ENCODE measurements at regions not wholly inside any gene's neighbourhood (a gene's known extent, or its start where the extent isn't known, plus 50 kb on each side); places are given as distances from the start of the nearest gene placed in this dataset.

GRCh38 chr11:127056338-127056971 is 55.9 kb upstream of the KIRREL3 start:
- H3K36me3 Mint-ChIP-seq: no peaks in the 10 kb centered on the region
- ATAC-seq (peak; percentile 47; the same call in 1 of the 2 replicates), DNase-seq (ENCODE audit: low spot score) (no peak)
- peaks cover 33% of the 10 kb centered on the region for H3K4me1 Mint-ChIP-seq
- no peak overlapping the region for H3K4me3 Mint-ChIP-seq
- CTCF ChIA-PET: interaction anchor here (1.0 kb wide), 1 partner anchor 23 kb away, joined by 3 read pairs; no protein-coding TSS in a partner anchor
- H3K27ac Mint-ChIP-seq: no peak overlapping the region
- peaks cover 6% of the 10 kb centered on the region for H3K9me3 Mint-ChIP-seq
- POLR2A ChIA-PET: no interaction called here
- H3K27me3 Mint-ChIP-seq (ENCODE audit: low read depth): peaks cover 3% of the 10 kb centered on the region; the same call in 1 of the 2 replicates
- TF ChIP-seq ZNF512 (CRISPR knock-in tag; IDR thresholded peaks at IDR 0.05; ENCODE audit: borderline replicate concordance): peak; percentile 97
- no peak for TF ChIP-seq ZNF425 (CRISPR knock-in tag; conservative IDR thresholded peaks at IDR 0.05)
- peak; percentile 95 for TF ChIP-seq USF2 (CRISPR knock-in tag; IDR thresholded peaks at IDR 0.05)
- TF ChIP-seq NFYB (CRISPR knock-in tag; conservative IDR thresholded peaks at IDR 0.05; ENCODE audit: low read depth): peak; percentile 93
- no peak for TF ChIP-seq ATF3 (CRISPR knock-in tag; conservative IDR thresholded peaks at IDR 0.05)
- TF ChIP-seq MAX (CRISPR knock-in tag; IDR thresholded peaks at IDR 0.05): no peak
- TF ChIP-seq FOXK1 (CRISPR knock-in tag; IDR thresholded peaks at IDR 0.05): no peak
- no peak for TF ChIP-seq ATF2 (CRISPR knock-in tag; IDR thresholded peaks at IDR 0.05; ENCODE audit: borderline replicate concordance, low read depth)
- no peak for TF ChIP-seq TEAD4 (CRISPR knock-in tag; IDR thresholded peaks at IDR 0.05)
- TF ChIP-seq GABPB1 (CRISPR knock-in tag; IDR thresholded peaks at IDR 0.05): no peak
- TF ChIP-seq NFATC4 (CRISPR knock-in tag; IDR thresholded peaks at IDR 0.05): no peak
- TF ChIP-seq ZNF219 (CRISPR knock-in tag; IDR thresholded peaks at IDR 0.05; ENCODE audit: borderline replicate concordance): no peak
- no peak for TF ChIP-seq ZSCAN18 (CRISPR knock-in tag; IDR thresholded peaks at IDR 0.05)
- TF ChIP-seq JAZF1 (CRISPR knock-in tag; IDR thresholded peaks at IDR 0.05): no peak
- no peak for TF ChIP-seq ETV6 (CRISPR knock-in tag; IDR thresholded peaks at IDR 0.05)
- no peak for TF ChIP-seq PRDM15 (CRISPR knock-in tag; IDR thresholded peaks at IDR 0.05)
- TF ChIP-seq ZMAT4 (CRISPR knock-in tag; IDR thresholded peaks at IDR 0.05): no peak
- peak; percentile 95 for TF ChIP-seq USF1 (CRISPR knock-in tag; IDR thresholded peaks at IDR 0.05)
- no peak for TF ChIP-seq ZNF263 (CRISPR knock-in tag; IDR thresholded peaks at IDR 0.05; ENCODE audit: low read depth)
- no peak for TF ChIP-seq SOX15 (CRISPR knock-in tag; IDR thresholded peaks at IDR 0.05)
- no peak for TF ChIP-seq E2F5 (CRISPR knock-in tag; IDR thresholded peaks at IDR 0.05)

Data from WTC11 (cell line).